Epithelial cell of proximal tubule (primary cell): ENCODE measurements at regions not wholly inside any gene's neighbourhood (a gene's known extent, or its start where the extent isn't known, plus 50 kb on each side); places are given as distances from the start of the nearest gene placed in this dataset.

Source experiments
- DNase-seq: peaks from one replicate; pipeline ENCODE4 v3.0.0-alpha.2; 2011; ENCODE audit warnings: low read depth
- H3K4me3 ChIP-seq: 2 replicates; pipeline ENCODE4 v1.5.1; 2011; ENCODE audit warnings: low read depth, mild to moderate bottlenecking, low read length
- TF ChIP-seq, protein P1 (sequence below): conservative IDR thresholded peaks from 2 replicates; pipeline ENCODE4 v1.5.1; 2012; ENCODE audit warnings: low read depth, mild to moderate bottlenecking, low read length

DNA sequence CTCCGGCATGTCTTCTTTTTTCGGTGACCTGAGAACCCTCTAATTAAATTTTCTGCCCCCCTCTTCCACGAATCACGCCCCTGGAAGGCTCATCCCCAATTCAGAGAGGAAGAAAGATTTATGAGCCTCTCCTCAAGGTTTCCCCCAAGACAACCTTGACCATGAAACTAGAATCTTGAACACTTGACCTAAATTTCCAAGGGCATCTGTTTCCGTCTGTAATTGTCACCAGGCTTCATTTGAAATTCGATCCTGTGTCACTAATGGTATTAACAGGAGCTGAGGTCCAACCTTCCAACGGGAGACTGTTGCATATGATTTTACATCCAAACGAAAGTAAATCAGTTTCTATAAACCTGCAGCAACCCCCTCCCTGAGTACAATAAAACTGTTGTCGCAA lies 139.9 kb upstream of the ZIC3 start:
- H3K4me3 ChIP-seq = no peak overlapping the region
- DNase-seq = no peak
- TF ChIP-seq, protein P1, sequence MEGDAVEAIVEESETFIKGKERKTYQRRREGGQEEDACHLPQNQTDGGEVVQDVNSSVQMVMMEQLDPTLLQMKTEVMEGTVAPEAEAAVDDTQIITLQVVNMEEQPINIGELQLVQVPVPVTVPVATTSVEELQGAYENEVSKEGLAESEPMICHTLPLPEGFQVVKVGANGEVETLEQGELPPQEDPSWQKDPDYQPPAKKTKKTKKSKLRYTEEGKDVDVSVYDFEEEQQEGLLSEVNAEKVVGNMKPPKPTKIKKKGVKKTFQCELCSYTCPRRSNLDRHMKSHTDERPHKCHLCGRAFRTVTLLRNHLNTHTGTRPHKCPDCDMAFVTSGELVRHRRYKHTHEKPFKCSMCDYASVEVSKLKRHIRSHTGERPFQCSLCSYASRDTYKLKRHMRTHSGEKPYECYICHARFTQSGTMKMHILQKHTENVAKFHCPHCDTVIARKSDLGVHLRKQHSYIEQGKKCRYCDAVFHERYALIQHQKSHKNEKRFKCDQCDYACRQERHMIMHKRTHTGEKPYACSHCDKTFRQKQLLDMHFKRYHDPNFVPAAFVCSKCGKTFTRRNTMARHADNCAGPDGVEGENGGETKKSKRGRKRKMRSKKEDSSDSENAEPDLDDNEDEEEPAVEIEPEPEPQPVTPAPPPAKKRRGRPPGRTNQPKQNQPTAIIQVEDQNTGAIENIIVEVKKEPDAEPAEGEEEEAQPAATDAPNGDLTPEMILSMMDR = no peak

DNA sequence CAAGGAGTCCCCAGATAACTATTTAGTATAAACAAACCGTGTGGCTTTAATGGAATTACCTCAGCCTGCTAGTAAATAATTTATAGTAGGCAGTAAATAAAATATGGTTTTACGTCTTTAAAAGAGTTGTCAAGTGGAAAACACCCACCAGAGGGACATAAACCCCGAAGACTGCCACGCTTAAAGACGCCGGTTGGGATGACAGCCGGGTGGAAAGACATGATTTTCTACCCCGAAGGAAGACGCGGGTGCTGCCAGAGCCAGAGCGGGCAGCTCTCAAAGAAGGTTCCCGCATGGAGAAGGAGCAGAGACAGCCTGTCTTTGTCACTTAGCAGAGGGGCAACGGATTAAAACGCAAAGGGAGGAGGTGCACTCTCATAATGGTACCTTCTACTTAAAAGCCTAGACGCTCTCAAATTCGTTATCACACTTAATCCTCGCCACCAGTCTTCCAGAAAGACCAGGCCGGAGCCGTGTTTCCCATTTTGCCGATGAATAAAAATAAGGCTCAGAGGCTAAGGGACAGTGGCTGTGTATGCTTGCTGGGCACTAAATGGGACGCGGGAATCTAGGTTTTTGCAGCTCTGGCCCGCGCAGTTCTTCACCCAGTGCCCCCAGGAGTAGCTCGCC lies 140.5 kb upstream of the ZIC3 start:
- no peak for DNase-seq
- TF ChIP-seq, protein P1 = no peak
- no peak overlapping the region for H3K4me3 ChIP-seq

DNA sequence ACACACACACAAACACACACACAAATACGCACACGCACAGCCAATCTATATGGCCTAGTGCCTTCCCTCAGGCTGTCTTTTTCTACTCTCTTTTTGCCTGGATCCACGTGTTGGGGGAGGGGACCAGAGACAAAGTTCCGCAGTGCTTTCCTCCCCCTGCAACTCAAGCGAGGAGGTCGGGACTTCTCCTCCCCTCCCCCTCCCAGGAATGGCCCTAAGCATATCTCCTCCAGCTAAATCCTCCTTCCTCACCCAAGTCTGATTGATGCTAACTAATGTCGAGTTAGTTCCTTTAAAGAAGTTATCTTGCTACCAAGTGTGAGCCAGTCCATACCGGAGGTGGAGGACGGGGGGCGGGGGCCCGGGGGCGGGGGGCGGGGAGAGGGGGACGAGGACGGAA lies 141.2 kb upstream of the ZIC3 start:
- no peak overlapping the region for H3K4me3 ChIP-seq
- TF ChIP-seq, protein P1 = no peak
- no peak for DNase-seq

DNA sequence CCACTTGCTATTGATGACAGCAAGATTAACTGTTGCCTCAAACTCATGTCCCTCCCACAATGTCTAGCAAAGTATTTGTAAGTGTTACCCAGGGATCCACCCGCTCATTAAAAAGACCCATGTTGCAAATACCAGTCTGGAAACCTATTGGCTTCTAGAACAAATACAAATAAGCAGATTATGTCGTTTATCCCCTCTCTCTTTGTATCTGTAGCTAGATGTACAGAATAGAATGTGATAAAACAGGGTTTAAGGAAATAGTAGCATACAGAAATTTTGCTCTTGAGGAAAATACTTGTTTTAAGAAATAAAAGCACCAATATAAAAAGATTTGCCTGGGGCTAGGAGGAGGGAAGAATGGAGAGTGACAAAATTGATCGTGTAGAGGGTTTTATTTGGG lies 142.7 kb upstream of the ZIC3 start:
- H3K4me3 ChIP-seq = no peak overlapping the region
- TF ChIP-seq, protein P1 = no peak

DNA sequence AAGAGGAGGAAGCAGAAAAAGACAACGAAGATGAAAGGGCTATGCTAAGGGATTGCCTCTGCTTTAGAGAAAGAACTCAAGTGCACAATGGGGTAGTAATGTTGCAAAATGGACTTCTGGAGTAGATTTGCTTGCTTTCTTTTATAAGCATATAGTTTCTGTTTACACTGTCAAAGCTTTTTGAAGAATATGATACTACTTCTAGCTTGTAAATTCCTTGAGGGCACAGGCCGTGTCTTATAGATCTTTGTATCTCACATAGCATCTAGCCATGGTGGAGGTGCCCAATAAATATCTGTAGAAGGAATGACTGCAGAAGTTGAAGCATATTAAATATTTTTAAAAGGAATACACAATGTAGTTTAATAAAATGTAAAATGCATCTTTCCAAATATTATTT lies 147.8 kb upstream of the ZIC3 start:
- no peak for DNase-seq
- no peak overlapping the region for H3K4me3 ChIP-seq
- TF ChIP-seq, protein P1 = no peak

More for the DNA sequence above, 142.7 kb upstream of the ZIC3 start:
- no peak for DNase-seq

DNA sequence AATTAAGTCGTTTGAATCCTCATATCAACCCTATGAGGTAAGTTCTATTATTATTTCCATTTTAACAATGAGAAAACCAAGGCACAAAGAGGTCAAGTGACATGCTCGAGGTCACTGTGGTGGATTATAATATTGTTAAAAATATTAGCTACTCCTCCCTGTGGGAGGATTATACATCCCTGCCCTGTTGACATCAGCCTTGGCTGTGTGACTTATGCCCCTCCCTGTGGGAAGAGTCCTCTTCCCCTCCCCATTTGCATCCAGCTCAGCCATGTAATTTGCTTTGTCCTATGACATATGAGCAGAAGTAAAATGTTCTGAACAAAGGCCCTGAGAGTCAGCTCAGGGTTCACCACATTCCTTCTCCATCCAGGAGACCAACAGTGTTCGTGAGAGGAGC lies 152.7 kb upstream of the ZIC3 start:
- H3K4me3 ChIP-seq = no peak overlapping the region
- TF ChIP-seq, protein P1 = no peak
- DNase-seq = no peak

DNA sequence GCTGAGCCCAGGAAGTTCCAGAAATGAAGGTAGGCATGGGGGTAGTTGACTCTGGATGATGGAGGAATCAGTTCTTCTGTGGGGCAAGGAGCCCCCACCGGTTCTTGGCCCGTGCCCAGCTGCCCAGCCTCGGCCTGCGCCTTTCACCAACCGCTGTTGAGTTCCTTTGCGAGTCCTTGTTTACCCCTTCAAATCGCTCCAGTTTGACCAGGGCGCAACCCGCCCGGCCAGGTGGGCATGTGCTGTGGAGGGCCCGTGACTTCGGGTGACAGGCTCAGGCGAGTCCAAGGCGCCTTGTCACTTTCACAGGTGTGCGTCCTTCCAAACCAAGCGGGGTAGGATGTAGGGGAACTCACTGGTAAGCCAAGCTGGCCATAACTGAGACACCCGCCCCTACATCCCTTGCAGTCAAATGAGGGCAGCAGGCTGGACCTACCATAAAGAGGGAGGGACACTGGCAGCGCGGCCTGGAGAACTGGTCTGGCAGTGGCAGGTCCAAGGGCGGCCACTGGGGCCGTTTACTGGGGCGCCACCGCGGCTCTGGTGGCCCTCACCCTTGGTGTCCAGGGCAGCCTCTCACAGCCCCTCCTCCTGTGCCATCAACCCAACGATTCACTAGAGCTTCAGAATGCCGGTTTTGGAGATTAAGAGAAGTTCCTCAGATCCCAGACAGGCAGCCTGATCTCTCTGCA lies 160.3 kb upstream of the ZIC3 start:
- DNase-seq = no peak
- H3K4me3 ChIP-seq = no peak overlapping the region
- TF ChIP-seq, protein P1 = no peak
